ENCODE measurements at regions not wholly inside any gene's neighbourhood (a gene's known extent, or its start where the extent isn't known, plus 50 kb on each side); places are given as distances from the start of the nearest gene placed in this dataset.

DNA sequence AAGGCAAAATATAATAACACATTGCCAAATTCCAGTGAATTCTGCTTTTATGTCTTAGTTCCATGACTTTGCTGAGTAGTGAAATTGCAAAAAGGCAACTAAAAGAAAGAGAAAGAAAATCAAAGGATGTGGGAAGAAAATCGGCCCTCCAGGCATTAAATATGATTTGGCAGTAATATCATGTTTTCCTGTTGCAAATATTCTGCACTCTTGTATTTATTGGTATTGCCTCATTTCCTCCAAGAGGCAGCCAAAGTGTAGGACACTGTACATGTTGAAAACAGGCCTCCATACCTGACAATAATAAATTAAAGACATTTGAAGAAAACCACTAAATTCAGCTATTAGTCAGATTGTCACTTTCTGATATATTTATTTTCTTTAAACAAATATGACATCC lies 460.0 kb upstream of the NOX3 start:
- H3F3A ChIP-seq (replicated peaks; ENCODE audit: low read depth): no peaks in the 10 kb centered on the region
- no peak for DNase-seq (ENCODE audit: low spot score)
- no peaks in the 10 kb centered on the region for H3K27me3 Mint-ChIP-seq (ENCODE audit: insufficient read depth, low read depth, poor library complexity)
- no peaks in the 10 kb centered on the region for H3K36me3 Mint-ChIP-seq (ENCODE audit: low read depth)
- H3K9me3 Mint-ChIP-seq: no peaks in the 10 kb centered on the region
- no peak for ATAC-seq
- H3K4me2 ChIP-seq: no peak overlapping the region
- H3K79me2 ChIP-seq (replicated peaks; ENCODE audit: insufficient read depth): no peaks in the 10 kb centered on the region
- TF ChIP-seq CREB1 (CRISPR knock-in tag; IDR thresholded peaks at IDR 0.05; ENCODE audit: low read depth) (no peak), EZH2 (IDR thresholded peaks at IDR 0.05; ENCODE audit: low read depth, unreplicated experiment) (no peak), ZNF331 (CRISPR knock-in tag; IDR thresholded peaks at IDR 0.05; ENCODE audit: low read depth) (no peak)
- H3K4me3 Mint-ChIP-seq: no peak overlapping the region
- H3K27me3 ChIP-seq (ENCODE audit: insufficient read depth): no peaks in the 10 kb centered on the region
- H3K36me3 ChIP-seq (ENCODE audit: insufficient read depth): no peaks in the 10 kb centered on the region
- no peaks in the 10 kb centered on the region; the same call in 2 of the 3 replicates for H3K4me1 Mint-ChIP-seq
- no peaks in the 10 kb centered on the region for H3K4me1 ChIP-seq (ENCODE audit: insufficient read depth)
- H3K9me2 ChIP-seq (ENCODE audit: insufficient read depth): no peaks in the 10 kb centered on the region
- no peak overlapping the region for H2AFZ ChIP-seq
- H4K20me1 ChIP-seq (replicated peaks; ENCODE audit: insufficient read depth): no peaks in the 10 kb centered on the region
- no peak overlapping the region for H3K27ac ChIP-seq (ENCODE audit: low read depth)
- no peak overlapping the region for H3K27ac Mint-ChIP-seq
- no peak overlapping the region for H3K4me3 ChIP-seq

DNA sequence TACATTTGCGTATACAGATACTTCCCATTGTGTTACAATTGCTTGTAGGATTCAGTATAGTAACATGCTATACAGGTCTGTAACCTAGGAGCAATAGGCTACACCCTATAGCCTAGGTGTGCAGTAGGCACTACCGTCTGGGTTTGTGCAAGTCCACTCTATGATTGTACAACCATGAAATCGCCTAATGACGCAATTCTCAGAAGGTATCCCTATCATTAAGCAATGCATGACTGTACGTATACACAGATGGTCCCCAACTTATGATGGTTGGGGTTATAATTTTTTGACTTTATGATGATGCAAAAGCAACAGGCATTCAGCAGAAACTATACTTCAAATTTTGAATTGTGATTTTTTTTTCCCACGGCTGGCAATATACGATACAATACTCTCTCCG lies 458.2 kb upstream of the NOX3 start:
- H3K36me3 Mint-ChIP-seq (ENCODE audit: low read depth): peaks cover 12% of the 10 kb centered on the region
- H4K20me1 ChIP-seq (replicated peaks; ENCODE audit: insufficient read depth): no peaks in the 10 kb centered on the region
- H3K4me3 Mint-ChIP-seq: no peak overlapping the region
- no peaks in the 10 kb centered on the region for H3F3A ChIP-seq (replicated peaks; ENCODE audit: low read depth)
- ATAC-seq (no peak), DNase-seq (ENCODE audit: low spot score) (no peak)
- no peak overlapping the region for H3K27ac ChIP-seq (ENCODE audit: low read depth)
- H3K36me3 ChIP-seq (ENCODE audit: insufficient read depth): no peaks in the 10 kb centered on the region
- no peak overlapping the region for H3K4me3 ChIP-seq
- H3K4me2 ChIP-seq: no peak overlapping the region
- no peak overlapping the region for H3K27ac Mint-ChIP-seq
- no peaks in the 10 kb centered on the region for H3K27me3 ChIP-seq (ENCODE audit: insufficient read depth)
- H2AFZ ChIP-seq: no peak overlapping the region
- no peaks in the 10 kb centered on the region for H3K4me1 ChIP-seq (ENCODE audit: insufficient read depth)
- H3K9me2 ChIP-seq (ENCODE audit: insufficient read depth): no peaks in the 10 kb centered on the region
- no peaks in the 10 kb centered on the region for H3K79me2 ChIP-seq (replicated peaks; ENCODE audit: insufficient read depth)
- H3K27me3 Mint-ChIP-seq (ENCODE audit: insufficient read depth, low read depth, poor library complexity): no peaks in the 10 kb centered on the region
- H3K4me1 Mint-ChIP-seq: no peaks in the 10 kb centered on the region
- peaks cover 15% of the 10 kb centered on the region for H3K9me3 Mint-ChIP-seq
- TF ChIP-seq, protein P1, sequence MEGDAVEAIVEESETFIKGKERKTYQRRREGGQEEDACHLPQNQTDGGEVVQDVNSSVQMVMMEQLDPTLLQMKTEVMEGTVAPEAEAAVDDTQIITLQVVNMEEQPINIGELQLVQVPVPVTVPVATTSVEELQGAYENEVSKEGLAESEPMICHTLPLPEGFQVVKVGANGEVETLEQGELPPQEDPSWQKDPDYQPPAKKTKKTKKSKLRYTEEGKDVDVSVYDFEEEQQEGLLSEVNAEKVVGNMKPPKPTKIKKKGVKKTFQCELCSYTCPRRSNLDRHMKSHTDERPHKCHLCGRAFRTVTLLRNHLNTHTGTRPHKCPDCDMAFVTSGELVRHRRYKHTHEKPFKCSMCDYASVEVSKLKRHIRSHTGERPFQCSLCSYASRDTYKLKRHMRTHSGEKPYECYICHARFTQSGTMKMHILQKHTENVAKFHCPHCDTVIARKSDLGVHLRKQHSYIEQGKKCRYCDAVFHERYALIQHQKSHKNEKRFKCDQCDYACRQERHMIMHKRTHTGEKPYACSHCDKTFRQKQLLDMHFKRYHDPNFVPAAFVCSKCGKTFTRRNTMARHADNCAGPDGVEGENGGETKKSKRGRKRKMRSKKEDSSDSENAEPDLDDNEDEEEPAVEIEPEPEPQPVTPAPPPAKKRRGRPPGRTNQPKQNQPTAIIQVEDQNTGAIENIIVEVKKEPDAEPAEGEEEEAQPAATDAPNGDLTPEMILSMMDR (conservative IDR thresholded peaks at IDR 0.05; ENCODE audit: low read depth in 2 of 2): no peak
- TF ChIP-seq EZH2phosphoT487 (IDR thresholded peaks at IDR 0.05; ENCODE audit: unreplicated experiment) (no peak), POLR2AphosphoS5 (IDR thresholded peaks at IDR 0.05; ENCODE audit: low read depth) (no peak), CREB1 (CRISPR knock-in tag; IDR thresholded peaks at IDR 0.05; ENCODE audit: low read depth) (no peak), JUNB (IDR thresholded peaks at IDR 0.05; ENCODE audit: unreplicated experiment) (no peak), ZNF114 (CRISPR knock-in tag; IDR thresholded peaks at IDR 0.05) (no peak), NANOG (IDR thresholded peaks at IDR 0.05; ENCODE audit: borderline replicate concordance) (no peak), ZNF331 (CRISPR knock-in tag; IDR thresholded peaks at IDR 0.05; ENCODE audit: low read depth) (no peak), EZH2 (IDR thresholded peaks at IDR 0.05; ENCODE audit: low read depth, unreplicated experiment) (no peak)
- TF ChIP-seq, protein P2, sequence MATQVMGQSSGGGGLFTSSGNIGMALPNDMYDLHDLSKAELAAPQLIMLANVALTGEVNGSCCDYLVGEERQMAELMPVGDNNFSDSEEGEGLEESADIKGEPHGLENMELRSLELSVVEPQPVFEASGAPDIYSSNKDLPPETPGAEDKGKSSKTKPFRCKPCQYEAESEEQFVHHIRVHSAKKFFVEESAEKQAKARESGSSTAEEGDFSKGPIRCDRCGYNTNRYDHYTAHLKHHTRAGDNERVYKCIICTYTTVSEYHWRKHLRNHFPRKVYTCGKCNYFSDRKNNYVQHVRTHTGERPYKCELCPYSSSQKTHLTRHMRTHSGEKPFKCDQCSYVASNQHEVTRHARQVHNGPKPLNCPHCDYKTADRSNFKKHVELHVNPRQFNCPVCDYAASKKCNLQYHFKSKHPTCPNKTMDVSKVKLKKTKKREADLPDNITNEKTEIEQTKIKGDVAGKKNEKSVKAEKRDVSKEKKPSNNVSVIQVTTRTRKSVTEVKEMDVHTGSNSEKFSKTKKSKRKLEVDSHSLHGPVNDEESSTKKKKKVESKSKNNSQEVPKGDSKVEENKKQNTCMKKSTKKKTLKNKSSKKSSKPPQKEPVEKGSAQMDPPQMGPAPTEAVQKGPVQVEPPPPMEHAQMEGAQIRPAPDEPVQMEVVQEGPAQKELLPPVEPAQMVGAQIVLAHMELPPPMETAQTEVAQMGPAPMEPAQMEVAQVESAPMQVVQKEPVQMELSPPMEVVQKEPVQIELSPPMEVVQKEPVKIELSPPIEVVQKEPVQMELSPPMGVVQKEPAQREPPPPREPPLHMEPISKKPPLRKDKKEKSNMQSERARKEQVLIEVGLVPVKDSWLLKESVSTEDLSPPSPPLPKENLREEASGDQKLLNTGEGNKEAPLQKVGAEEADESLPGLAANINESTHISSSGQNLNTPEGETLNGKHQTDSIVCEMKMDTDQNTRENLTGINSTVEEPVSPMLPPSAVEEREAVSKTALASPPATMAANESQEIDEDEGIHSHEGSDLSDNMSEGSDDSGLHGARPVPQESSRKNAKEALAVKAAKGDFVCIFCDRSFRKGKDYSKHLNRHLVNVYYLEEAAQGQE (IDR thresholded peaks at IDR 0.05; ENCODE audit: unreplicated experiment): no peak
- TF ChIP-seq, protein P3, sequence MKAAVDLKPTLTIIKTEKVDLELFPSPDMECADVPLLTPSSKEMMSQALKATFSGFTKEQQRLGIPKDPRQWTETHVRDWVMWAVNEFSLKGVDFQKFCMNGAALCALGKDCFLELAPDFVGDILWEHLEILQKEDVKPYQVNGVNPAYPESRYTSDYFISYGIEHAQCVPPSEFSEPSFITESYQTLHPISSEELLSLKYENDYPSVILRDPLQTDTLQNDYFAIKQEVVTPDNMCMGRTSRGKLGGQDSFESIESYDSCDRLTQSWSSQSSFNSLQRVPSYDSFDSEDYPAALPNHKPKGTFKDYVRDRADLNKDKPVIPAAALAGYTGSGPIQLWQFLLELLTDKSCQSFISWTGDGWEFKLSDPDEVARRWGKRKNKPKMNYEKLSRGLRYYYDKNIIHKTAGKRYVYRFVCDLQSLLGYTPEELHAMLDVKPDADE (IDR thresholded peaks at IDR 0.05): no peak

Measured in GM23338 (cell line).